NCI-H526 (cell line): ENCODE measurements at regions not wholly inside any gene's neighbourhood (a gene's known extent, or its start where the extent isn't known, plus 50 kb on each side); places are given as distances from the start of the nearest gene placed in this dataset.
"Not testable (repeated sequence)": the region's sequence is repeated elsewhere in the genome, so short reads cannot be mapped to it uniquely, and the experiment has no call there.

ENCODE experiments used
- DNase-seq, 2 experiments: peaks; one replicate each; lab custom pipeline; 2025; lab: John Stamatoyannopoulos, UW

GRCh38 chr4:102397056-102397455 is 51.8 kb upstream of the SLC39A8 start:
- DNase-seq, result not testable (repeated sequence)

DNA sequence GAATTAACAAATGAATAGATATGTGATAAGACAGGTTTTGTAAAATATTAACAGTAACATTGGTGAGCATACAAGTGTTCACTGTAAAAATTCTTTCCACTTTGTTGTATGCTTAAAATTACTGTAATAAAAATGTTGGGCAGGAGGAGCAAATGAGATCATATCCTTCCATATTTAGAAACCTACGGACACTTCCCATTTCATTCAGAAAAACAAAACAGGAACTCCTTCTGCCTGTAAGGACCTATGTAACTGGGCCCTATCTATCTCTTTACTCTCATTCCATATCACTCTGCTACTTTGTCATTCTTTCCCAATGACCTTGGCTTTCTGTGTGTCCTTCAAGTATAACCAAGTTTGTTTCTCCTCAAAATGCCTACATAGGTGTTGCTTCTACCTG is 53.7 kb upstream of the SLC39A8 start:
- no peak for DNase-seq

DNA sequence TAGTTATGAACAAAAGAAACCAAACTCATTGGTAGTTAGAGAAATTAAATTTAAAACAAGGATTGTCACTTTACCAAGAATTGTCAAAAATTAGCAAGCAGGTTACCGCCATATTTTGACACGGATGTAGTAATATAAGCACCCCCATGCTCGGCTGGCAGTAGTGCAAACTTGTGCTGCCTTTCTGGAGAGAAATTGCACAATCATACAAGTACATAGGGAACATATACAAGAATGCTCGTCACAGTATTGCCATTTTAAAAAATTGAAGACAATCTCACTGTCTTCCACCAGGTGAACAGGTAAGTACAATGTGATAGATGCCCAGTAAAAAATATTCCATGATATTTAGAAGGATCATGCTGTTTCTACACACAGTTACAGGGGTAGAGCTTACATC is 55.6 kb upstream of the SLC39A8 start:
- DNase-seq, result no peak

DNA sequence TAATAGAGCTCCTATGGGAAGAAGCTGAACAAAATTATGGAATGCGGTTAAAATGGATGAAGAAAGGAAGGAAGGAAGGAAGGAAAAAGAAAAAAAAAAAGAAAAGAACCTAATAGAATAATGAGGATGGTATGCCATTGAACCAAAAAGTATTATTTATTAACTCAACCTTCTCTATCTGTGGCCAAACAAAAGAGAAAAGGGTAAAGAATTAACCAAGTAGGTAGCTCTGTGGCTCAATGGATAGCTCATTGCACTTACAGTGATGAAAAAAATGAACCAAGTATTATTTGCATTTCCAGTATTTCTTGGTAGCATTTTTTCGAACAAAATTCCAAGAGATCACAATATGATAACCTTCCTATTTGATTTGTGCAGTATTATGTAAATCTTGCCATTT is 56.9 kb upstream of the SLC39A8 start:
- DNase-seq, result no peak

DNA sequence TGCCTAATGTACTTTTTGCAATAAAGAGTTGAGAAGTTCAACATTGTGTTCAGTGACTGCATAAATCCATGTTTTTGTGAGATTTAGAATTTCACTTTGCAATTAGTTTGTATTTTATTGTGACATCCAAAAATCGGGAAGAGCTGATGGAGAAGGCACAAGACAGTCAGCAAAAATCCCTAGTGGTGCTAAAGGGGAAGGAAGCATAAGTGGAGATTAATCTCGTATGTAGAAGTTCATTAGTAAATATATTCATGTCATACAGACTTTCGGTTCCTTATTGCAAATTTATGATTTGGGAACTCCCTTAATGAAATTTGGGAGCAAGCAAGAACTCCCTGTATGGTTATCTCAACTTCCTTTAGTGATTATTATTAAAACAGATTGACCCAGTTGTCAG is 57.8 kb upstream of the SLC39A8 start:
- no peak for DNase-seq

- no peak for DNase-seq
Measured at GRCh38 chr4:102404431-102404969, 59.2 kb upstream of the SLC39A8 start.

GRCh38 chr4:102405821-102406401 is 60.6 kb upstream of the SLC39A8 start:
- DNase-seq, result no peak

GRCh38 chr4:102410884-102411283 is 65.6 kb upstream of the SLC39A8 start:
- DNase-seq, result peak in 1 of 2 experiments; percentile 15

DNA sequence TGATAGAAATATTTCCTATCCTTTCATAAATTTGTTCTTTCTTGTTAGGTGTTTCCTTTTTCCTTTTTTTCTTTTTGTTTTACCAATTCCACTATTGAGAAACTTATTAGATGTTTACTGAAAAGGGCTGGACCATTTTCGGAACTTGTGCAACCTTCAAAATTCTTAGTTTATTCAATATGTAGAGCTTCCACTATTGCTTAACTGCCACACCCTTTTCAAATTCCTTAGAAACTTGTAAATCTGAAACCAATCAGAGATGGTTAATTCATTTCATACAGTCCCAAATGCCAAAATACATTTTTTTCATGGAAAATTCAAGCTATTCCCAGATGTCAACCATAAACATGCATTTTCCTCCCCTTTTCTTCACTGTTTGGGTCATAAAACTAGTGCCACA is 66.1 kb upstream of the SLC39A8 start:
- DNase-seq, result no peak

- no peak for DNase-seq
Measured at GRCh38 chr4:102416765-102417164, 71.5 kb upstream of the SLC39A8 start.

GRCh38 chr4:102420563-102421398 is 75.5 kb upstream of the SLC39A8 start:
- no peak for DNase-seq

- DNase-seq, result no peak
Measured at GRCh38 chr4:102422843-102423242, 77.6 kb upstream of the SLC39A8 start.

- no peak for DNase-seq
Measured at GRCh38 chr4:102423375-102423774, 77.8 kb upstream of the NFKB1 start.

DNA sequence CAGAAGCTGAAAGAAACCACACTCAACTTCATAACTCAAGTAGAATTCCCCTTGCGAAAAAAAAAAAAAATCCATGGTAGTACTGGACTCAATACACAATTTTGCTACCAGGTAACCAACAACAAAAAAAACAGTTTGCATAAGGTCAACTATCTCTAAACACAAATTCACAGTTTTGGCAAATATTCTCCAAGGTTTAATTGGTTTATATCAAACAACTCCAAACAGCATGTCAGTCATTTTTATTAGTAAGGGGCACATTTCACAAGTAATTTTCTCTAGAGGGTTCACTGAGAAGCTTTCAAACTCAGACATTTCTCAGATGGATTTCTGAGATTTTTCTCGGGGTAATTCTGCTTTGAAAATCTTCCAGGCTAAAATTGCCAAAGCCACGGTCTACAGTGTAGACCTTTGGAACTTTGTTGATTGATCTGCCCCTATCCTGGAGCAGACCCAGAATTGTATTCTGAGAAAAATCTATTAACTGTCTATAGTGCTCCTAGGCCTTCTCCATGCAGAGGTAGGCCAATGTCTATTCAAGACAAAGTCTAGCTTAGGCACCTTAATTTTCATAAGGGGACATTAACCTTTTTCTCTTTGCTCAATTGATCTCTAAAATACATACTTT is 73.7 kb upstream of the NFKB1 start:
- DNase-seq, result no peak

- no peak for DNase-seq
Measured at GRCh38 chr4:102428122-102428521, 73.0 kb upstream of the NFKB1 start.

DNA sequence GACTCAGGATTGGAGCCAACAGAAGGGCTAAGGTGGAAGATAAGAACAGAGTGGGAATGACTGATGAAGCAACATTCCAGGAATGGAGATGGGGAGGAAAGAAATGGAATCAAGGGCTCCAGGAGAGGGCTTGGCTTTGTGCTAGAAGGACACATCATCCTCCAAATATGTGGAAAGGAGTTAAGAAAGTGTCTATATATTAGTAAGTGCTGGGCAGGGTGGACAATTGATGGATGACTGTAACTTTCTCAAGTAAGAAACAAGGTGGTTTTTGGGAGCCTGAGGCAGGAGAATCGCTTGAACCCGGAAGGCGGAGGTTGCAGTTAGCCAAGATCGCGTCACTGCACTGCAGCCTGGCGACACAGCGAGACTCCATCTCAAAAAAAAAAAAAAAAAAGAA is 71.6 kb upstream of the NFKB1 start:
- no peak for DNase-seq

GRCh38 chr4:102430461-102430910 is 70.7 kb upstream of the NFKB1 start:
- peak in 1 of 2 experiments; percentile 5 for DNase-seq

- DNase-seq, result no peak
Measured at GRCh38 chr4:102431608-102431961, 69.6 kb upstream of the NFKB1 start.

DNA sequence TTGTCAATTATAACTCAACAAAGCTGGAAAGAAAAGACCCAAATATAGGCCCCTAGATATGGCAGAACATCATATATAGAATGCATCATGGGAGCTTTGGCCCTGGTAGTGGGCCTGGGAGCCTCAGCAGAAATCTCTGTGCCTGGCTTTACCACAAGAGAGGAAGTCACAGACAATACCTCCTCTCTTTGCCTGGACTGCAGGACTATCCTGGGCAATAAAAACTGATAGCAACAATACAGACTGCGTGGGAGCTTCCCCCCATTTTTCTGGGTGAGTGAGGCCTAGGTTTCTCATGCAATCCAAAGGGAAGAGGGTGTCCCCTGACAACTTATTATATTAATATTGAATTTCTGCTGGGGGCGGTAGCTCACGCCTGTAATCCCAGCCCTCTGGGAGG is 64.0 kb upstream of the NFKB1 start:
- no peak for DNase-seq

DNA sequence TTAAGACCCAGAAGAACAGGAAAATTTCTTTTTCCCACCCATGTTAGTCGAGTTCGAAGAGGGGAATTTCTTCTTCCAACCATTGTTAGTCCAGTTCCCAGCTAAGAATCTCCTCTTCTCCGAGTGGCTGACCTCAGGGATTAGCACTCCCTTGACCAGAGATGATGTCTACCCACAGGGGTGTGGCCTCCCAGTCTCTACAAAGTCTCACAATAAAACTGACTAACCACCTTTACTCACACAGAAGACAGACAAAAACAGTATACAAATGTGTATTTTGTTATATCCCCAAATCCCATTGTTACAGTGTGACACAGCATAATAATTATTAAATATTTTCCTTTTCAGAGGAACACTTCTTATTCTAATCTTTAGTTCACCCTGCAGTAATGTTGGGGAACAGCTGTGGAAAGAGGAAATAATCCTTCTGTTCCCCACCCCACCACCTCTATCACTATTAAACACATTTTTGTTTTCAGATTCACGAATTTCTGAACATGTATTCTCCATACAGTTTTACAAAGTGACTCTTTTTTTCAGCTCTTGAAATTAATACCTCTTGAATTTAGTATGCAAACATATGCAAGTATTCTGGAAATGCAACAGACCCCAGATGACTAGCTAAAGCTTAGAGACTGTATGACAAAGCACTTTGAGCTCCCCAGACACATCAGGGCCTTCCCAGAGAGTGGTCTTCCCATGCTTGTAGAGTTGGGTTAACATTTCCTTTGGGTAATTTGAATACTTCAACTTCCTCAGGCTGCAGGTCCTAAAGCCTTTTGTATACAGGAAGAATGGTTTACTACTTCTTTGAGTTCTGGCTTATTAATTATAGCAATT is 62.5 kb upstream of the NFKB1 start:
- DNase-seq, result peak; percentile 36 to 43

DNA sequence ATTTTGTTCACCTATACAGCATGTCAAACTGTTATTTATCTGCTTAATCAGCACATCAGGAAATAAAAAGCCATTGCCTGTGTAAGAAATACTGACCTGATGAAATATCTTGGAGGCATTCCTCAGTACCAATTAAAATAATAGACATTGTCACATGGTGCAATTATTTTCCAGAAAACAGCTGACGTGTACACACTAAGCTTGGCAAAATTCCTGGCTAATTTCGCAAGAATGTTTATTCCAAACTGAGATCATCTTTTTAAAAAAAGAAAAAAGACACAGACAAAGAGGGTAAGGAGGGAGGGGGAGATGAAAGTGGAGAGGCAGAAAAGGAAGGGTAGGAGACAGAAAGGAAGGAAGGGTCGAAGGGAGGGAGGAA is 61.9 kb upstream of the NFKB1 start:
- DNase-seq, result no peak

- DNase-seq, result no peak
Measured at GRCh38 chr4:102439812-102440211, 61.3 kb upstream of the NFKB1 start.
